ENCODE measurements at regions not wholly inside any gene's neighbourhood (a gene's known extent, or its start where the extent isn't known, plus 50 kb on each side); places are given as distances from the start of the nearest gene placed in this dataset.

DNA sequence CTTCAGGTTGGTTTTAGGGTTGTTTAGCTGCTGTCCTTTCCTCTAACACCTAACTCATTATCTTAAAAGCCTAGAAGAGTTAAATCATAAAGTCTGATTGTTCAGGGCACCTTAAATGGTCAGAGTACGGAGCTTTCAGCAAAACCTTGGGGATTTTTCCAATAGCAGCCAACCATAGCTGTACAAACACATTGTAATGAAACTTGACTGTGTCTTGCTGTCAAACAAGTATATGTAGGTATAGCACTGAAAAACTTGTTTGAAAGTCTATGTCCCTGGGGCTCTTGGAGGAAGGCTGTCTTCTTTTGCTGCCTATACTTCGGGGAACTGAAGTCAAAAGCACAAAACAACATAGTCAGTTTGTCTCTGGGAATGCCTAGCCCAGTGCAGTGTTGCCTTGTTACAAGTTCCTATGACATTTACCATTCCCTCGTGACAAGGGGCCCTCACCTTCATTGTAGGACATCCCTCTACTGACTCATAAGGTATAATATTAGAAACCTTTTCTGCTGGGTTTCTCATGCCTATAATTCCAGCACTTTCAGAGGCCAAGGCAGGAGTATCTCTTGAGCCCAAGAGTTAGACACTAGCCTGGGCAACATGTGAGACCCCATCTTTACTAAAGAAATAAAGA, 474.5 kb upstream of the NBEA start:
- no peak overlapping the region for H3K4me3 ChIP-seq (ENCODE audit: low read depth, low read length)
- TF ChIP-seq, protein P1, sequence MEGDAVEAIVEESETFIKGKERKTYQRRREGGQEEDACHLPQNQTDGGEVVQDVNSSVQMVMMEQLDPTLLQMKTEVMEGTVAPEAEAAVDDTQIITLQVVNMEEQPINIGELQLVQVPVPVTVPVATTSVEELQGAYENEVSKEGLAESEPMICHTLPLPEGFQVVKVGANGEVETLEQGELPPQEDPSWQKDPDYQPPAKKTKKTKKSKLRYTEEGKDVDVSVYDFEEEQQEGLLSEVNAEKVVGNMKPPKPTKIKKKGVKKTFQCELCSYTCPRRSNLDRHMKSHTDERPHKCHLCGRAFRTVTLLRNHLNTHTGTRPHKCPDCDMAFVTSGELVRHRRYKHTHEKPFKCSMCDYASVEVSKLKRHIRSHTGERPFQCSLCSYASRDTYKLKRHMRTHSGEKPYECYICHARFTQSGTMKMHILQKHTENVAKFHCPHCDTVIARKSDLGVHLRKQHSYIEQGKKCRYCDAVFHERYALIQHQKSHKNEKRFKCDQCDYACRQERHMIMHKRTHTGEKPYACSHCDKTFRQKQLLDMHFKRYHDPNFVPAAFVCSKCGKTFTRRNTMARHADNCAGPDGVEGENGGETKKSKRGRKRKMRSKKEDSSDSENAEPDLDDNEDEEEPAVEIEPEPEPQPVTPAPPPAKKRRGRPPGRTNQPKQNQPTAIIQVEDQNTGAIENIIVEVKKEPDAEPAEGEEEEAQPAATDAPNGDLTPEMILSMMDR (IDR thresholded peaks at IDR 0.05; ENCODE audit: low read depth, low read length) = no peak

DNA sequence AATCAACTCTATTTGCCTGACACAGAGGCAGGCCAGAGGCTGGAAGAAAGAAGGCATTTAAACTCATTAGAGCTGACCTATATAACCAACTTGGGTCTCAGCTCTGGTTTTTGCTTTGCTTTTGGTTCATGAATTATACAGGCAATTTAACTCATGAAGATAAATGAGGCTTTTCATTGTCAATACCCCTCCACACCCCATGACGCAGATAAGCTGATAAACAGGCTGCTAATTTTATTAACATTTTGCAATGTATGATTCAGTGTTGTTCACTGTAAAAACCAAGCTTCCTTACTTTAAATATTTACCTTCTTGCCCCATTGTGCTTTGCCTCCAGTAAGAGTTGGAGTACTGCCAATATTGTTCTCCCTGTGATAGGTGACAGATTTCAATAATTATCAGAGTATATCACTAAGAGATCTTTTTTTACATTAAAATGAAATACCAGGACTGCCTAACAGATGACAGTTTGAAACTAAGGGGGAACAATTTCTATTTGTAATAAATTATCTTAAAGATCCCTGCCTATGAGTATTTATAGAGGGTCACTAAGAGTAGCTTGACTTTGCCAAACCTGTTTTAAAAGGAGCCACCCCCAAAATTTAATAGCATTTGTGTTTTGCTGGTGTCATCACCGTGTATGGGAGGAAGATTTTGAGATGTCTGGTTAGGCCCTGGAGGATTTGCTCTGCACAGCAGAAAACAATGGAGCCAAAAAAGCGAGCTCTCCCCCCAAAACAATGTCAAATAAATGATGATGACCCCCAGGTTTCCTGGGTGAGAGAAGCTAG, 472.7 kb upstream of the NBEA start:
- H3K4me3 ChIP-seq (ENCODE audit: low read depth, low read length) = no peak overlapping the region
- TF ChIP-seq, protein P1 (IDR thresholded peaks at IDR 0.05; ENCODE audit: low read depth, low read length) = no peak

DNA sequence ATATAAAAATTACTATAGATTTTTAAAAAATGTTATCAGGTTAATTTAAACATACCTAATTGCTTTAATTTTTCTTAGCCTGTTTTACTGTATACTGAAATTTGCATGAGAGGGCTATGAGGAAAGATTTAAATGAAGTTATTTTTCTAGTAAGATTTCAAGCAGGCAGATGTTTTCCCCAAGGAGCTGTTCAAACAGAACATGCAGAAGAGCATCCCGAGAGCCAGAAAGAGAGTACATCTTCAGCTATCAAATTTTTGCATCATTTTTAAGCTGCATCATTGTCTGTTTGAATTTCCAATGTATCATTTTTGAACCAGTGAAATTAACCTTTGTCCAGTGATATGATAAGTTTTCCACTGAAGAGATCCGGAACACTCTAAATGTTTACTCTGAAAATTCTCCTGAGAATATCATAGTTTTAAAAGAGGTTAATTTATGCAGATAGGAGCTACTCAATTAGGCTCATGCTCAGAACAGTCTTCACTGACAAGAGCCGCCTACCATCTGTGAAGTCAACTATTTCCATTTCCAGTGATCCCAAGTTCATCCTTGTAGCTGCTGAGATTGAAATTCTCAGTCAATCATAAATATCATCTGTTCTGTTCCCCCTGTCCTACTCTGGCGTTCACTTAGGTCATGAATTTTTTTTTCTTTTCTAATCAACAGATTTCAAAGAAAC, 467.7 kb upstream of the NBEA start:
- H3K4me3 ChIP-seq (ENCODE audit: low read depth, low read length) = no peak overlapping the region
- TF ChIP-seq, protein P1 (IDR thresholded peaks at IDR 0.05; ENCODE audit: low read depth, low read length) = no peak

DNA sequence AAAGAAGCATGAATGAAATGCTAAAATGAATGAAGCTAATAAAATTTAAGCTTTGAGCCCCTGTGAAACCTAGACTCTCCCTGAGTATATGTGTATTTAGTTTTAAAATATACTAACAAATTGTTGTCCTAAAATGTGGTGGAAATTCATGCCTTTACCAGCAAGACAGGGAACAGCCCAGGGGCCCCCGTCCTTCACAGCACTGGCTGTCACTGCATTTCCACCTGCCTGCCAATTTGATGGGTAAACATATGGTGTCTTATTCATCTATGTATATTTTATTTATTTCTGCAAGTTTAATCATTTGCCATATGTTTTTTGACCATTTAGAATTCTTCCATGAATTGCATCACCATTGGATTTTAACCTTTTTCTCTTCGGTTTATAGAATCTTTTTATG, 463.7 kb upstream of the NBEA start:
- TF ChIP-seq, protein P1 (IDR thresholded peaks at IDR 0.05; ENCODE audit: low read depth, low read length) = no peak
- no peak overlapping the region for H3K4me3 ChIP-seq (ENCODE audit: low read depth, low read length)

DNA sequence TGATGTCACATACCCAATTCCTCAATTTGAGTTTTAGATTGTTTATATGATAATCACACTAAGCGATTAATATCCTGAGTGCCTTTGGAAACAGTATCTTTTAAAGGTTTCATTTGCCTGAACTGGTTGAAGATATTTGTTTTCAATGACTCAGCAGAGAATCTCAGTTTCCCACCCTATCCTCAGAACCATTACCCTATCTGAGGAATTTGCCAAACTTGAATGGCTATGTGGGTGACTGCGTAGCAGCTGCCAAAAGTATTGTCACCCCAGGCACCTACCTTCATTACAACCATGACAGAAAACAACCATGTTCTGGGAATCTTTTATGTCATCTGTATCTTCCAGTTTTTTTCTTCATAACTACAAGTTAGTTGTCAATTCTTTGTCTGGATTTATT, 440.1 kb upstream of the NBEA start:
- H3K4me3 ChIP-seq (ENCODE audit: low read depth, low read length) = no peak overlapping the region
- TF ChIP-seq, protein P1 (IDR thresholded peaks at IDR 0.05; ENCODE audit: low read depth, low read length) = no peak

DNA sequence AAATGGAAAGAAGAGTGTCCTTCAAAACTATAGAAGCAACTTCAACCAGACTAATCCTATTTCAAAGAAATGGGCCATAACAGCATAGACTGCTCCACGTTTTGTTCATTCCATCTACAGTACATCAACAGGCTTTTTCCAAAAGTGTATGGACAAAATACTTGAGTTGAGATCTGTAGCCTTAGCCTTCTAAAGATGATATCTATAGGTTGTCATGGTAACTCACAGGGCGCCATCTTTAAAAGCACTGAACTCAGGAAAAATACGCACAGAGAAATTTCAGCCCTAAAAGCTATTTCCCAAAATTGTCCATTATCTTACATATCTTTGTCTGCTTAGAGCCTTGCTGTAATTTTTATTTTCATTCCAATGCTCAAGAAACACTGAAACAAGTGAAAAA, 439.4 kb upstream of the NBEA start:
- TF ChIP-seq, protein P1 (IDR thresholded peaks at IDR 0.05; ENCODE audit: low read depth, low read length) = no peak
- no peak overlapping the region for H3K4me3 ChIP-seq (ENCODE audit: low read depth, low read length)

DNA sequence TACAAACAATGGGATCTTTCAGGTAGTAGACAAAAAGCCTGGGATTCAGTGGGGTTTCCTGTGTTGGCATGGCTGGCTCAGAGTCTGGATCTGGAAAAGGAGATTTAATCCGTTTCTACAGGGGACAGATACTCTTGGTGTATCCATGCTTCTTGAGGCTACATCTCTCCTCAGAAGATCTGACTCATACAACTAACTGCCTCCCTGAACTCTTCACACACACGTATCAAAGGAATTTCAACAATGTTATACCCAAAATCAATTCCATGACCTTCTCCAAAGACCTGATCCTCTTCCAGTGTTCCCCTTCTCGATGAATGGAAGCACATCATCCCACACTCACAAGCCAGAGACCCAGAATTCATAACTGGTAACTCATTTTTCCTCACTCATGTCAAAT, 435.3 kb upstream of the NBEA start:
- TF ChIP-seq, protein P1 (IDR thresholded peaks at IDR 0.05; ENCODE audit: low read depth, low read length) = no peak
- H3K4me3 ChIP-seq (ENCODE audit: low read depth, low read length) = no peak overlapping the region

All from WI38 (cell line).